HG02852 (cell line): ENCODE measurements at regions not wholly inside any gene's neighbourhood (a gene's known extent, or its start where the extent isn't known, plus 50 kb on each side); places are given as distances from the start of the nearest gene placed in this dataset.

ENCODE experiments used
- ATAC-seq: cut with Tn5 transposase; IDR thresholded peaks from one replicate; pipeline ENCODE4 v1.9.1; 2021; ENCODE audit warnings: mild to moderate bottlenecking, moderate library complexity; ENCODE audit not compliant: unreplicated experiment

- no peak for ATAC-seq
Measured at GRCh38 chr2:81940266-81940955, 1635.9 kb upstream of the LRRTM1 start.

- no peak for ATAC-seq
Measured at GRCh38 chr2:81937944-81938343, 1633.4 kb upstream of the LRRTM1 start.

- ATAC-seq: no peak
Measured at GRCh38 chr2:81903534-81903933, 1599.0 kb upstream of the LRRTM1 start.

- ATAC-seq: no peak
Measured at GRCh38 chr2:81901017-81901416, 1596.5 kb upstream of the LRRTM1 start.

- ATAC-seq: no peak
Measured at GRCh38 chr2:81895620-81896250, 1591.2 kb upstream of the LRRTM1 start.

- no peak for ATAC-seq
Measured at GRCh38 chr2:81894451-81894990, 1590.0 kb upstream of the LRRTM1 start.

GRCh38 chr2:81876624-81877023 lies 1572.1 kb upstream of the LRRTM1 start:
- no peak for ATAC-seq

- no peak for ATAC-seq
Measured at GRCh38 chr2:81872006-81872405, 1567.5 kb upstream of the LRRTM1 start.

GRCh38 chr2:81870119-81870518 lies 1565.6 kb upstream of the LRRTM1 start:
- no peak for ATAC-seq

GRCh38 chr2:81858998-81859397 lies 1554.4 kb upstream of the LRRTM1 start:
- ATAC-seq: no peak

GRCh38 chr2:81853341-81853740 lies 1548.8 kb upstream of the LRRTM1 start:
- ATAC-seq: no peak

- ATAC-seq: no peak
Measured at GRCh38 chr2:81852651-81853050, 1548.1 kb upstream of the LRRTM1 start.

GRCh38 chr2:81839780-81840179 lies 1535.2 kb upstream of the LRRTM1 start:
- no peak for ATAC-seq

GRCh38 chr2:81835321-81836000 lies 1530.9 kb upstream of the LRRTM1 start:
- ATAC-seq: no peak

GRCh38 chr2:81786811-81787210 lies 1482.3 kb upstream of the LRRTM1 start:
- no peak for ATAC-seq

- ATAC-seq: no peak
Measured at GRCh38 chr2:81767187-81767912, 1462.8 kb upstream of the LRRTM1 start.

GRCh38 chr2:81747481-81748070 lies 1443.0 kb upstream of the LRRTM1 start:
- no peak for ATAC-seq

- ATAC-seq: no peak
Measured at GRCh38 chr2:81739966-81740365, 1435.4 kb upstream of the LRRTM1 start.

GRCh38 chr2:81734981-81735380 lies 1430.4 kb upstream of the LRRTM1 start:
- no peak for ATAC-seq

- no peak for ATAC-seq
Measured at GRCh38 chr2:81714817-81715216, 1410.3 kb upstream of the LRRTM1 start.

- no peak for ATAC-seq
Measured at GRCh38 chr2:81706856-81707255, 1402.3 kb upstream of the LRRTM1 start.
